Dendritic cell treated with granulocyte-macrophage colony-stimulating factor and Interleukin-4, amounts not matched to agents 40 ng/mL and 50 ng/mL, for 4 days (primary cell): ENCODE measurements at regions not wholly inside any gene's neighbourhood (a gene's known extent, or its start where the extent isn't known, plus 50 kb on each side); places are given as distances from the start of the nearest gene placed in this dataset.

Experiments
- H3K27ac Mint-ChIP-seq: one replicate; pipeline ENCODE4 v1.8.0; 2022; ENCODE audit warnings: mild to moderate bottlenecking, mixed read lengths
- H3K27me3 Mint-ChIP-seq: one replicate; pipeline ENCODE4 v1.8.0; 2022; ENCODE audit warnings: mild to moderate bottlenecking, mixed read lengths
- H3K36me3 Mint-ChIP-seq: one replicate; pipeline ENCODE4 v1.8.0; 2022; ENCODE audit warnings: low read depth, mixed read lengths
- H3K4me1 Mint-ChIP-seq: one replicate; pipeline ENCODE4 v1.8.0; 2022; ENCODE audit warnings: low read depth, mixed read lengths
- H3K4me3 Mint-ChIP-seq: one replicate; pipeline ENCODE4 v1.8.0; 2022; ENCODE audit warnings: mild to moderate bottlenecking, moderate library complexity, mixed read lengths
- H3K9me3 Mint-ChIP-seq: one replicate; pipeline ENCODE4 v1.8.0; 2022; ENCODE audit warnings: mixed read lengths
- intact Hi-C: fragments of 100-400 bp; cut with micrococcal nuclease; formaldehyde crosslinking; loops from one replicate; pipeline ENCODE4 v1.15.0; 2022

- Mint-ChIP-seq H3K9me3 (no peaks in the 10 kb centered on the region), H3K4me1 (no peaks in the 10 kb centered on the region), H3K4me3 (no peak overlapping the region), H3K27me3 (no peaks in the 10 kb centered on the region), H3K27ac (no peak overlapping the region), H3K36me3 (no peaks in the 10 kb centered on the region)
- intact Hi-C loops, result no loop called here
Measured at GRCh38 chr1:218866507-218866906, 307.2 kb upstream of the LYPLAL1 start.

DNA sequence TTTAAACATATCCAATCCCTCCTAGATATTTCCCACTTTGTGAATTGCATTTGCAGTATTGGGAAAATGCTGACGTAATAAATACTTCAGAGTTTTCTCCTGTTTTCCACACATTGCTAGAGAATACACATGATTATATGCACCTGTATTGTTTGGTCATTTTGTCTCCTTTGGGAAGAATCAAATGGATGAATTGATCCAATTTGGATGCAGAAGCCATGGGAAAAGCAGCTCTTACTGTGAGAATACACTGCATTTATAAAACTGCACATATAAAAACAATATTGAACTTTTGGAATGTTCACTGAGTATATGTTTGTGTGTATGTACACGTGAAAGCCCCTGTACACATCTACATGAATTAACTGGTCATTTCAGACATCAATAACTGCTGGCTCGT is 306.6 kb upstream of the LYPLAL1 start:
- no peak overlapping the region for H3K4me3 Mint-ChIP-seq
- H3K27me3 Mint-ChIP-seq, result no peaks in the 10 kb centered on the region
- H3K9me3 Mint-ChIP-seq, result no peaks in the 10 kb centered on the region
- H3K27ac Mint-ChIP-seq, result no peak overlapping the region
- intact Hi-C loops, result no loop called here
- no peaks in the 10 kb centered on the region for H3K36me3 Mint-ChIP-seq
- no peaks in the 10 kb centered on the region for H3K4me1 Mint-ChIP-seq

- no peak overlapping the region for H3K4me3 Mint-ChIP-seq
- H3K27ac Mint-ChIP-seq, result no peak overlapping the region
- no peaks in the 10 kb centered on the region for H3K27me3 Mint-ChIP-seq
- intact Hi-C loops, result no loop called here
- no peaks in the 10 kb centered on the region for H3K9me3 Mint-ChIP-seq
- H3K36me3 Mint-ChIP-seq, result no peaks in the 10 kb centered on the region
- no peaks in the 10 kb centered on the region for H3K4me1 Mint-ChIP-seq
Measured at GRCh38 chr1:218867941-218868626, 305.6 kb upstream of the LYPLAL1 start.

GRCh38 chr1:218869276-218869675 is 304.4 kb upstream of the LYPLAL1 start:
- intact Hi-C loops, result no loop called here
- Mint-ChIP-seq H3K4me1 (peaks cover 3% of the 10 kb centered on the region), H3K27ac (no peak overlapping the region), H3K4me3 (no peak overlapping the region), H3K36me3 (no peaks in the 10 kb centered on the region), H3K9me3 (no peaks in the 10 kb centered on the region), H3K27me3 (no peaks in the 10 kb centered on the region)

GRCh38 chr1:218872026-218872425 is 301.7 kb upstream of the LYPLAL1 start:
- Mint-ChIP-seq H3K4me3 (no peak overlapping the region), H3K27ac (no peak overlapping the region), H3K27me3 (no peaks in the 10 kb centered on the region)

GRCh38 chr1:218872928-218873327 is 300.8 kb upstream of the LYPLAL1 start:
- H3K4me1 Mint-ChIP-seq, result peaks cover 9% of the 10 kb centered on the region
- H3K27ac Mint-ChIP-seq, result no peak overlapping the region
- no peaks in the 10 kb centered on the region for H3K27me3 Mint-ChIP-seq

More at GRCh38 chr1:218872026-218872425, 301.7 kb upstream of the LYPLAL1 start:
- Mint-ChIP-seq H3K9me3 (no peaks in the 10 kb centered on the region), H3K36me3 (no peaks in the 10 kb centered on the region), H3K4me1 (peaks cover 9% of the 10 kb centered on the region)
- intact Hi-C loops, result no loop called here

GRCh38 chr1:218874313-218874712 is 299.4 kb upstream of the LYPLAL1 start:
- intact Hi-C loops, result no loop called here
- Mint-ChIP-seq H3K27ac (no peak overlapping the region), H3K27me3 (no peaks in the 10 kb centered on the region), H3K9me3 (no peaks in the 10 kb centered on the region), H3K36me3 (no peaks in the 10 kb centered on the region), H3K4me1 (peaks cover 9% of the 10 kb centered on the region), H3K4me3 (no peak overlapping the region)

More at GRCh38 chr1:218872928-218873327, 300.8 kb upstream of the LYPLAL1 start:
- Mint-ChIP-seq H3K4me3 (no peak overlapping the region), H3K36me3 (no peaks in the 10 kb centered on the region), H3K9me3 (no peaks in the 10 kb centered on the region)
- intact Hi-C loops, result no loop called here

DNA sequence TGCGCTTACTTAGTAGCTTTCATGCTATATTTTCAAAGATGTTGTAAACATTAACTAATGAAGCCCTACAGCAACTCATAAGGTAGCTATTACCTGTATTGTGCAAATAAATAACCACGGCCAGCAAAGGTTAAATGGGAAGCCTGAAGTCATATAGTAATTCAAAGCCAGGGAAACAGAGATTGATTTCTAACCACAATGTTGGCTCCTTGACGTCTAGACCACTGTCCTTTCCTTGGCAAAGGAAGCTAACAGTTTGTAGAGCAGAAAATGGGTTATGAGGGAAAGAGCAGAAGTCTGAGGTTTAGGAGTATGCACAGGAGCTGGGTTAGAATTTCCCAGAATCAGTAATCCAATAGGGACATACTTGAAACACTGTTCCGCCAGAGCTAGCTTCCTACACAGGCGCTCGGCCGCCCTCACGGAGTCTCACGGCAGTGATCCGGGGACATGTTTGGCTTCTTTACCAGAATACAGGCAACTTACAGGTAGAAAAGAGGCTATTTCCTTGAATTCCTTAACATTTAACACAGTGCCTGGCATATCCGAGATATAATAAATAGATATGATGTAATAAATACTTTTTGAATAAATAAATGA is 298.8 kb upstream of the LYPLAL1 start:
- no peak overlapping the region for H3K27ac Mint-ChIP-seq
- intact Hi-C loops, result no loop called here
- H3K9me3 Mint-ChIP-seq, result no peaks in the 10 kb centered on the region

DNA sequence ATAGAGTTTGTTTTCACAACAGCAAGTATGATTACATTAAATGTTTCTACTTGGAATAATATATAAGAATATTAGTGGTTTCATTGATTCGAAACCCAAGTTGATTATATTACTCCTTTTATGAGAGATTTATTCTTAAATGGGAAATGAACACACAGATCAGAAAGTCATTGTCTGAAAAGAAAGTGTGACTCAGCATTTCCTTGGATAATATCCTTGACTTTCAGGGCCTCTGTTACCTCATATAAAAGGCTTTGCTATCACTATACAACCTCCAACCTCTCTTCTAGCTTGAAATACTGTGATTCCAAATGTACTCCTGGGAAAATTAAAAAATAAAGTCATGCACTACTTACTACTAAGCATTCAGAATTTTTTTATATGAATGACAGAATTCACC is 295.3 kb upstream of the LYPLAL1 start:
- intact Hi-C loops, result no loop called here
- Mint-ChIP-seq H3K4me3 (no peak overlapping the region), H3K9me3 (peaks cover 7% of the 10 kb centered on the region), H3K36me3 (no peaks in the 10 kb centered on the region), H3K27me3 (no peaks in the 10 kb centered on the region), H3K27ac (no peak overlapping the region), H3K4me1 (peaks cover 9% of the 10 kb centered on the region)

More for the DNA sequence above, 298.8 kb upstream of the LYPLAL1 start:
- no peak overlapping the region for H3K4me3 Mint-ChIP-seq
- H3K27me3 Mint-ChIP-seq, result no peaks in the 10 kb centered on the region
- peaks cover 9% of the 10 kb centered on the region for H3K4me1 Mint-ChIP-seq
- H3K36me3 Mint-ChIP-seq, result no peaks in the 10 kb centered on the region

DNA sequence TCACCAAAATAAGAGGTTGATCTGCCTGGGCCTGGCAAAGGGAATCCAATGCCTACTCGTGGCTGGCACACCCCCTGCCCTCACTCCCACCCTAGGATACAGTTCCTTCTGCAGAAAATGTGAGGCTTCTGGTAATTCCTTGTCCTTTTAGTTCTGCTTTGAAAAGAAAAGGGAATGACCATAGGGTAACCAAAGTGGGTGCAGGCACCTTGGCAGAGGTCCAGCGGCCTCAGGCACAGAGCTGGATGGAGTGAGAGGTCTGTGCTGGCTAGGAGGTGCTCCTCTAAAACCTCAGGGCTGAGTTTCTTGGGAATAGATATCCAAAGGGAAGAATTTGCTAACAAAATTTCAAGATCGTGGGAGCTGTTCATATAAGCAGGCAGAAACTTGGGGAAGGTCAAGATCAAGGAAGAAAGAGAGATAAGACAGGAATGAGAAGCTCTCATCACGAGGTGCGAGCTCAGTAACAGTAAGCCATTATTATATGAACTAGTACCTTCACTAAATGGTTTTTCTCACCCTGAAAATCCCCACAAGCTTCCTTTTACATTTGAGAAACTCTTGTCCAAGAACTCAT is 293.1 kb upstream of the LYPLAL1 start:
- no peak overlapping the region for H3K27ac Mint-ChIP-seq
- H3K9me3 Mint-ChIP-seq, result peaks cover 14% of the 10 kb centered on the region
- H3K36me3 Mint-ChIP-seq, result no peaks in the 10 kb centered on the region

DNA sequence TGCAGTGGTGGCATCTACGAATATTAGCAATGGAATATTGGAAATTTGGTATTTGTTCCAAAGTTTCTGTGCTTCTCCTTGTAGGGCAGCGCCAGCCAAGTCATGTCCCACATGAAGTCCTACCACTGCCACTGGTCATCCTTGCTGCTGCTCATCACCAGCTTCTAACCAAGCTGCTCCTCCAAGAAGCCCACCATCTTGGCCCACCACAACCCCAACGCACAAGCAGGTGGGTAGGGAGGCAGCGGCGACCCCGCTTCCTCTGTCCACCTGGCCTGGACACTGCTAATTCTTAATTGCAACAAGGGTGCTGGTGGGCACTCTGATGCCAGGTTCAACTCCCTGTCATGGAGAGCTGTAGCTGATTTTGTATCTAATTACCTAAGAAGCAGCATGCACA is 291.2 kb upstream of the LYPLAL1 start:
- H3K27ac Mint-ChIP-seq, result no peak overlapping the region
- no peaks in the 10 kb centered on the region for H3K4me1 Mint-ChIP-seq
- H3K9me3 Mint-ChIP-seq, result peaks cover 14% of the 10 kb centered on the region
- H3K36me3 Mint-ChIP-seq, result no peaks in the 10 kb centered on the region
- no peaks in the 10 kb centered on the region for H3K27me3 Mint-ChIP-seq
- intact Hi-C loops, result no loop called here
- no peak overlapping the region for H3K4me3 Mint-ChIP-seq

More for the DNA sequence above, 293.1 kb upstream of the LYPLAL1 start:
- H3K4me1 Mint-ChIP-seq, result no peaks in the 10 kb centered on the region
- H3K27me3 Mint-ChIP-seq, result no peaks in the 10 kb centered on the region
- no peak overlapping the region for H3K4me3 Mint-ChIP-seq
- intact Hi-C loops, result no loop called here

DNA sequence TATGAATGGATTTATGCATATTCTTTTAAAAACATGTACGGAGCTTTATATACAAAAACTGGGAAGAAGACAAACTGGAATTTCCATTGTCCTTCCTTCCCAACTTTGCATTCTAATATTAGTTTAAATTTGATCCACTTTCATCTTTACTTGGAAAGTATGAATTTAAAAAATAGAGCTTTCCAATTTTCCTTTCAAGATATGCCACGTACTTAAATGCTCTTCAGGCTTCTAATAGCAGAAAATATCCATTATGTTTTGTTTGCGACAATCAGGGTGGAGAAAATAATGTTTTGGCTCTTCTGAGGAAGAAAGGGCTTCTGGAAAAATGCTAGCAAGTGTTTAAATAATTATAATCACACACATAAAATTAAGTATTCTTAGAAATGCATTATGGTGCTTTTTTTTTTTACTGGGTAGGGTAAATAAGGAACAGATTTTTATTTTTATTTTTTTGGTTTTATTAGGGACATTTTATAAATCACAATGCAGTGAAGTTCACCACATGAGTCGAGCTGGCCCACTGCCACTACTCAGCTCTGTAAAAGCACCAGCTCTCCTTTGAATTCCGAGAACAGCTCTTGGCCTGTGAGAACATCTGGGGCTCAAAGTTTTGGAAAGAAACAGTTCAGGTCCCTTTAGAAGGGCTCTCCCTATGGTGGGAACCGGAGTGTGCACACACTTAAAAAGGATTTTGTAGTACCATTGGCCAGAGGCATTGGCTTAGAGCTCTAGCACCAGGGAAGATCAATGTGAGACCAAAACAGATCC is 287.4 kb upstream of the LYPLAL1 start:
- no peak overlapping the region for H3K4me3 Mint-ChIP-seq
- no peaks in the 10 kb centered on the region for H3K36me3 Mint-ChIP-seq
- peaks cover 2% of the 10 kb centered on the region for H3K27me3 Mint-ChIP-seq
- no peaks in the 10 kb centered on the region for H3K4me1 Mint-ChIP-seq
- intact Hi-C loops, result no loop called here
- peaks cover 14% of the 10 kb centered on the region for H3K9me3 Mint-ChIP-seq
- H3K27ac Mint-ChIP-seq, result no peak overlapping the region

GRCh38 chr1:218887141-218887925 is 286.3 kb upstream of the LYPLAL1 start:
- peaks cover 2% of the 10 kb centered on the region for H3K27me3 Mint-ChIP-seq
- H3K36me3 Mint-ChIP-seq, result no peaks in the 10 kb centered on the region
- peaks cover 14% of the 10 kb centered on the region for H3K9me3 Mint-ChIP-seq
- intact Hi-C loops, result no loop called here
- H3K4me1 Mint-ChIP-seq, result no peaks in the 10 kb centered on the region
- H3K4me3 Mint-ChIP-seq, result no peak overlapping the region
- no peak overlapping the region for H3K27ac Mint-ChIP-seq
